Activated CD4-positive, alpha-beta memory T cell treated with anti-CD3 and anti-CD28 coated beads, Interleukin-2, amount 10 ng/mL, durations not matched to agents 7 days and 5 days (primary cell): ENCODE measurements at regions not wholly inside any gene's neighbourhood (a gene's known extent, or its start where the extent isn't known, plus 50 kb on each side); places are given as distances from the start of the nearest gene placed in this dataset.
"Not testable (repeated sequence)": the region's sequence is repeated elsewhere in the genome, so short reads cannot be mapped to it uniquely, and the experiment has no call there.

Experiments used
- CTCF ChIA-PET: fragments of 350-600 bp; sonication (Branson Sonifier 250); formaldehyde crosslinking; loops from one replicate; lab custom pipeline; 2021; ENCODE audit warnings: antibody characterized with exemption, inconsistent platforms; lab: Charles Lee
- POLR2A ChIA-PET: fragments of 350-600 bp; sonication (Branson Sonifier 250); formaldehyde crosslinking; loops from one replicate; lab custom pipeline; 2021; ENCODE audit warnings: antibody characterized with exemption; lab: Charles Lee
- DNase-seq: peaks from one replicate; pipeline ENCODE4 v3.0.0-alpha.2; 2020
- H3K27ac Mint-ChIP-seq: one replicate; pipeline ENCODE4 v1.8.0; 2021; ENCODE audit warnings: mild to moderate bottlenecking, mixed read lengths
- H3K27me3 Mint-ChIP-seq: one replicate; pipeline ENCODE4 v1.8.0; 2021; ENCODE audit warnings: mixed read lengths
- H3K36me3 Mint-ChIP-seq: one replicate; pipeline ENCODE4 v1.8.0; 2021; ENCODE audit warnings: low read depth, mixed read lengths
- H3K4me1 Mint-ChIP-seq: one replicate; pipeline ENCODE4 v1.8.0; 2021; ENCODE audit warnings: mixed read lengths
- H3K4me3 Mint-ChIP-seq: one replicate; pipeline ENCODE4 v1.8.0; 2021; ENCODE audit warnings: mild to moderate bottlenecking, mixed read lengths
- H3K9me3 Mint-ChIP-seq: one replicate; pipeline ENCODE4 v1.8.0; 2021; ENCODE audit warnings: mixed read lengths

DNA sequence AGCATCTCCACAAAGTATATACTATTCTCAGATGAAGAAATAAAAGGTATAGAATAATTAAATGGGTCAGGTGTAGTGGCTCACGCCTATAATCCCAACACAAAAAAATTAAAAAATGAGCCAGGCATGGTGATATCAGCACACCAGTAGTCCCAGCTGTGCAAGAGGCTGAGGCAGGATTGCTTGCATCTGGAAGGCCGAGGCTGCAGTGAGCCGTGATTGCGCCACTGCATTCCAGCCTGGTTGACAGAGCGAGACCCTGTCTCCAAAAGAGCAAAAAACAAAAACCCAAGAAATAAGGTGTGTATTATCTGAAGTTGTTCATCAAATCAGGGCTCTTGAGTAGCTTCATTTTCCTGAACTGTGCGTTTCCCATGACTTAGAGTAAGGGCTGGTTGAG lies 83.2 kb upstream of the MYO10 start:
- no peak for DNase-seq
- H3K4me3 Mint-ChIP-seq = no peak overlapping the region
- H3K4me1 Mint-ChIP-seq = no peaks in the 10 kb centered on the region
- ChIA-PET CTCF (no interaction called here), POLR2A (no interaction called here)
- no peak overlapping the region for H3K27ac Mint-ChIP-seq
- no peaks in the 10 kb centered on the region for H3K36me3 Mint-ChIP-seq
- H3K9me3 Mint-ChIP-seq = no peaks in the 10 kb centered on the region
- H3K27me3 Mint-ChIP-seq = no peaks in the 10 kb centered on the region

DNA sequence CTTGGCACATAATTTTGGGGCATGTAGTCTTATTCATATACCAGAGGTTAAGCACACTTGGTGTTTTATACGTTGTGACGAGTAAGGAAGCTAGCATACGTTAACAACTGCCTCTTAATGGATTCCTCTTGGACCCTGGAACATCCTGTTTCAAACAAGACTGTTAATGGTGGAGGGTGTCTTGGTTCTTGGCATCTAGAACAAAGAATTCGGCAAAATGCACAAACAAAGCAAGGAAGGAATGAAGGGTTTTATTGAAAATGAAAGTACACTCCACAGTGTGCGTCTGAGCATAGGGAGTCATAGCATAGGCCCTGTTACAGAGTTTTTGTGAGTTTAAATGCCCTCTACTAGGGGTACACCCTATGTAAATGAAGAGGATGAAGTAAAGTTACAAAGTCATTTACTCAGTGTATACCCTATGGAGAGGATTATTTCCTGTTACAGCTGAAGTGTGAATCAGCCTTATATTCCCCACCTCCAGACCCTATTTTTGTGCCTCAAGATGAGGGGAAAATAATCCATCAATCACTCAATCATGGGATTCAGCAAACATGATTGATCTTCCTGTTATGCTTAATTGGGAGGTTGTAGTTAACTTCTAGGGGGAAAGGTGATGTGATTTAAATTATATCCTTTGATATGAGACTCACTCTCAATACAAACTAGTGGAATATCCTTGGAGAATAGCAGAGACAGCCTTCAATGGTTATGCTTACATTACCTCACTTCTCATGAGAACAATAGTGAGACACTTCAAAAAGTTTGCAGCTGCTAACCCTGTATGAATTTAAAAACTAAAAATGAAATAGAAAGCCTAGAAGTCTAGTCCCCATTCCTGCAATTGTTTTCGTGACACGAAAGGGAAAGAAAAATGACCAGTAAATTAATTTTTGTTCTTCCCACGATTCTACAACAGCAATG lies 84.9 kb upstream of the MYO10 start:
- Mint-ChIP-seq H3K36me3 (no peaks in the 10 kb centered on the region), H3K27me3 (no peaks in the 10 kb centered on the region), H3K4me3 (no peak overlapping the region), H3K27ac (no peak overlapping the region), H3K4me1 (no peaks in the 10 kb centered on the region), H3K9me3 (no peaks in the 10 kb centered on the region)
- CTCF ChIA-PET = no interaction called here
- DNase-seq = no peak
- POLR2A ChIA-PET = no interaction called here

DNA sequence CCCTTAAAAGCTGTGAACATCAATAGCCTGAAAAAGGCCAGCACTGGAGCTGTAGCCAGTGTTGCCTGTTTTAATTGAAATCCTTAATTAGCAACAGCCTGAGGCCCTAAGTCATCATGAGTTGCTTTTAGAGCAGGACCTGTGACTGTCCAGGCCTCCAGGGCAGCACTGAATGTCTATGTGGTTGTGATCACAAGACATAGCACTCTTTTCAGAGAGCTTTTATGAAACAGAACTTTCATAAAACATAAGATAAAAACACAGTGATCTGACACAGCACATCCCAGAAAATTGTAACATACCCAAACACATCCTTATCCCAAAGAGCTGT lies 85.5 kb upstream of the MYO10 start:
- H3K4me1 Mint-ChIP-seq = no peaks in the 10 kb centered on the region
- no peaks in the 10 kb centered on the region for H3K36me3 Mint-ChIP-seq
- peaks cover 2% of the 10 kb centered on the region for H3K9me3 Mint-ChIP-seq
- DNase-seq = no peak
- H3K4me3 Mint-ChIP-seq = no peak overlapping the region
- no peaks in the 10 kb centered on the region for H3K27me3 Mint-ChIP-seq
- POLR2A ChIA-PET = no interaction called here
- no peak overlapping the region for H3K27ac Mint-ChIP-seq
- CTCF ChIA-PET = no interaction called here

DNA sequence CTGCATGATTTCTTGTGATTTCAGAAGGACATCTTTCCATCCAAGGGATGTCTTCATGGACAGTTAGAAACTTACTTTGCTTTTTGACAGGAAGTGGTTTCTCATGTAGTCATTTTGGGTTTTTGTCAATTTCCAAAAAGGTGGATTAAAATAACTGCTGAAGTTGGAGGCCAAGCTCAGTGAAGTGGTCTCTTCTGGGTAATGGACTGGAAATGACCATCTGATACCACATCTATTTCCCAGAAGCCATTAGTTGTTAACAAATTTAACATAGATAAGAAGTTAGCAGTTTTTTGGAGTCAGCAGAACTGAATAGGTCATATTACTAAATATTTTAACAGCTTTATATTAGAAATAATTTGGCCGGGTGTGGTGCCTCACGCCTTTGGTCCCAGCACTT lies 86.2 kb upstream of the MYO10 start:
- CTCF ChIA-PET = no interaction called here
- no peaks in the 10 kb centered on the region for H3K36me3 Mint-ChIP-seq
- POLR2A ChIA-PET = no interaction called here
- H3K27ac Mint-ChIP-seq = no peak overlapping the region
- H3K4me1 Mint-ChIP-seq = no peaks in the 10 kb centered on the region
- H3K4me3 Mint-ChIP-seq = no peak overlapping the region
- H3K27me3 Mint-ChIP-seq = no peaks in the 10 kb centered on the region
- no peak for DNase-seq
- H3K9me3 Mint-ChIP-seq = peaks cover 3% of the 10 kb centered on the region

DNA sequence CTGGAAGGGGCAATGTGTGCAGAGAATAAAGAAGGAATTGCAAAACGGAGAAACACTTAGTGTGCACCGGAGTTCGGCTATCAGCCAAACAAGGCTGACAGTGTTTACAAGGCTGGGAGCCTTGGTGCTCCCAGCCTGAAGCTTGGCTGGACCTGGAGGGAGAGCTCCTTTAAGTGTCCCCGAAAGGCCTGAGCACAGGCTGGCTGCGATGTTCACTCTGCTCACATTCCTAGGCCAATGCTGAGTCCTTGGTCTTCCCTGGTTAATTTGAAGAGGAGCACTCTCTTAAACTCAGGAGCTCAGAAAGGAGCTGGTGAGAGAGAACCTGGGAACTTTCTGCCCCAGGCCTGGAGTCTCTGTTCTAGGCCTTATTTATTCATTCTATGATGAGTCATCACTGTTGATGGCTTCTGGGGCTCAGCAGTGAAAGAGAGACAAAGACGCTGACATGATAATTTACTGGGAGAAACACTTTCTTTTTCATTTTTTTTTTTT lies 88.6 kb upstream of the MYO10 start:
- H3K4me3 Mint-ChIP-seq = no peak overlapping the region
- DNase-seq = no peak
- peaks cover 3% of the 10 kb centered on the region for H3K9me3 Mint-ChIP-seq
- H3K36me3 Mint-ChIP-seq = no peaks in the 10 kb centered on the region
- CTCF ChIA-PET = no interaction called here
- H3K4me1 Mint-ChIP-seq = no peaks in the 10 kb centered on the region
- H3K27ac Mint-ChIP-seq = no peak overlapping the region
- POLR2A ChIA-PET = no interaction called here
- no peaks in the 10 kb centered on the region for H3K27me3 Mint-ChIP-seq

DNA sequence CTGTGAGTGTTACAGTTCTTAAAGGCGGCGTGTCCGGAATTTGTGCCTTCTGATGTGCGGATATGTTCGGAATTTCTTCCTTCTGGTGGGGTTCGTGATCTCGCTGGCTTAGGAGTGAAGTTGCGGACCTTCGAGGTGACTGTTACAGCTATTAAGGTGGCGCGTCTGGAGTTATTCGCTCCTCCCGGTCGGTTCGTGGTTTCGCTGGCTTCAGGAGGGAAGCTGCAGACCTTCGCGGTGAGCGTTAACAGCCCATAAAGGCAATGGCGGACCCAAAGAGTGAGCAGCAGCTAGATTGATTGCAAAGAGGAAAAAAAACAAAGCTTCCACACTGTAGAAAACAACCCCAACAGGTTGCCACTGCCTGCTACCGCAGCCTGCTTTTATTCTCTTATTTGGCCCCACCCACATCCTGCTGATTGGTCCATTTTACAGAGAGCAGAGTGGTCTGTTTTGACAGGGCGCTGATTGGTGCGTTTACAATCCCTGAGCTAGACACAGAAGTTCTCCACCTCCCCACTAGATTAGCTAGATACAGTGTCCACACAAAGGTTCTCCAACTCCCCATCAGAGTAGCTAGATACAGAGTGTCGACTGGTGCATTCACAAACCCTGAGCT lies 95.7 kb upstream of the MYO10 start:
- H3K9me3 Mint-ChIP-seq, H3K4me1 Mint-ChIP-seq, H3K4me3 Mint-ChIP-seq, POLR2A ChIA-PET, H3K27me3 Mint-ChIP-seq, H3K36me3 Mint-ChIP-seq, H3K27ac Mint-ChIP-seq, DNase-seq: not testable (repeated sequence)
- CTCF ChIA-PET = interaction anchor here (0.9 kb wide), 1 partner anchor 101 kb away, joined by 3 read pairs; no protein-coding TSS in a partner anchor

DNA sequence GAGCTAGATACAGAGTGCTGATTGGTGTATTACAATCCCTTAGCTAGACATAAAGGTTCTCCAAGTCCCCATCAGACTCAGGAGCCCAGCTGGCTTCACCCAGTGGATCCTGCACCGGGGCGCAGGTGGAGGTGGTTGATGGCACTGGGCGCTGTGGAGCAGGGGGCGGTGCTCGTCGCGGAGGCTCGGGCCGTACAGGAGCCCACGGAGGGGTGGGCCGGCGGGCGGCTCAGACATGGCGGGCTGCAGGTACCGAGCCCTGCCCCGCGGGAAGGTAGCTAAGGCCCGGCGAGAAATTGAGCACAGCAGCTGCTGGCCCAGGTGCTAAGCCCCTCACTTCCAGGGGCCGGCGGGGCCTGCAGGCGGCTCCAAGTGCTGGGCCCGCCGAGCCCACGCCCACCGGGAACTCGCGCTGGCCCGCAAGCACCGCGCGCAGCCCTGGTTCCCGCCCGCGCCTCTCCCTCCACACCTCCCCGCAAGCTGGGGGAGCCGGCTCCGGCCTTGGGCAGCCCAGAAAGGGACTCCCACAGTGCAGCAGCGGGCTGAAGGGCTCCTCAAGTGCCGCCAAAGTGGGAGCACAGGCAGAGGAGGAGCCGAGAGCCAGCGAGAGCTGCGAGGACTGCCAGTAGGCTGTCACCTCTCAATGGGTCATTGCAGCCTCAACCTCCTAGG lies 96.4 kb upstream of the MYO10 start:
- H3K4me3 Mint-ChIP-seq, H3K4me1 Mint-ChIP-seq, H3K27me3 Mint-ChIP-seq, H3K36me3 Mint-ChIP-seq, DNase-seq, H3K27ac Mint-ChIP-seq, POLR2A ChIA-PET, H3K9me3 Mint-ChIP-seq: not testable (repeated sequence)
- CTCF ChIA-PET = interaction anchor here (0.9 kb wide), 1 partner anchor 100 kb away, joined by 3 read pairs; no protein-coding TSS in a partner anchor

DNA sequence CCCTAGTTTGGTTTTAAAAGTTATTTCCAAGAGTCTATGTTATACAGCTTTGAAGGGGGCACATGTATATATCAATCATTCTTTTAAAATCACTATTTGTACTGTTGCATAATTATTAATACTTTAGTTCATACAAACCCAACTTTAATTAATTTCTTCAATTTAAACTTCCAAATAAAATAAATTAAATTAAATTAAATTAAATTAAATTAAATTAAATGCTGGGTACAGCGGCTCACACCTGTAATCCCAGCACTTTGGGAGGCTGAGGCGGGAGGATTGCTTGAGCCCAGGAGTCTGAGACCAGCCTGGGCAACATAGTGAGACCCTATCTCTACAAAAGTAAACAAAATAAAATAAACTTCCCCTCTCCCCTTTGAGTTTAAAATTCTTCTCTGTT lies 98.9 kb upstream of the MYO10 start:
- H3K27ac Mint-ChIP-seq, H3K4me3 Mint-ChIP-seq, POLR2A ChIA-PET, H3K36me3 Mint-ChIP-seq, H3K27me3 Mint-ChIP-seq, H3K4me1 Mint-ChIP-seq, DNase-seq, CTCF ChIA-PET: not testable (repeated sequence)
- H3K9me3 Mint-ChIP-seq = peaks cover 11% of the 10 kb centered on the region

DNA sequence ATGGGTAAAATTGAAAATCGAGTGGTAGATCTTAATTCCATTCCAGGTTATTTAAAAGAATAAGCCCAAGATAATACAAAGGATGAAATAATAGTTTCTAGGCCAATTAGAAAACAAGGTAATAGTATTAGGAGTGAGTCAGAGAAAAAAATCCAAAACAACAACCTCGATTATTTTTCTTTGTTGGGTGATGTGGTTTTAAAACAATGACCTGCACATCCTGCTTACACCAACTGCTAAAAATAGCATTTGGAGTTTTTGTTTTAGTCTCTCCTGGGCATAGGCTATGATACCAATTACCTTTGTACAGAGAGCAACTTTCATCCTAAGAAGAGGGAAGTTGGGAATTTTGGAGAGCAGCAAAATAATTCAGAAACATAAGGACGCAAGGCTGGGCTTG lies 101.7 kb upstream of the MYO10 start:
- Mint-ChIP-seq H3K4me3 (no peak overlapping the region), H3K36me3 (no peaks in the 10 kb centered on the region), H3K9me3 (peaks cover 8% of the 10 kb centered on the region), H3K27ac (no peak overlapping the region), H3K27me3 (no peaks in the 10 kb centered on the region), H3K4me1 (no peaks in the 10 kb centered on the region)
- DNase-seq = no peak
- CTCF ChIA-PET = no interaction called here
- POLR2A ChIA-PET = no interaction called here

DNA sequence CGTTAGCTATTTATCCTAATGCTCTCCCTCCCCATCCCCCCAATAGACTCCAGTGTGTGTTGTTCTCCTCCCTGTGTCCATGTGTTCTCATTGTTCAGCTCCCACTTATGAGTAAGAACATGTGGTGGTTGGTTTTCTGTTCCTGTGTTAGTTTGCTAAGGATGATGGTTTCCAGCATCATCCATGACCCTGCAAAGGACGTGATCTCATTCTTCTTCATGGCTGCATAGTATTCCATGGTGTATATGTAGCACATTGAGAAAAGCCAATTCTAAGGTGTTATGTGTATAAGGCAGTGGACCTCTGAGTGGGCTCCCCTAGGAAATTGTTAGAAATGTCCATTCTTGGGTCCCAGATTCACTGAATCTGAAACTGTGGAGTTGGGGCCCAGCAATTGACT lies 103.1 kb upstream of the MYO10 start:
- ChIA-PET CTCF (no interaction called here), POLR2A (no interaction called here)
- peaks cover 11% of the 10 kb centered on the region for H3K9me3 Mint-ChIP-seq

DNA sequence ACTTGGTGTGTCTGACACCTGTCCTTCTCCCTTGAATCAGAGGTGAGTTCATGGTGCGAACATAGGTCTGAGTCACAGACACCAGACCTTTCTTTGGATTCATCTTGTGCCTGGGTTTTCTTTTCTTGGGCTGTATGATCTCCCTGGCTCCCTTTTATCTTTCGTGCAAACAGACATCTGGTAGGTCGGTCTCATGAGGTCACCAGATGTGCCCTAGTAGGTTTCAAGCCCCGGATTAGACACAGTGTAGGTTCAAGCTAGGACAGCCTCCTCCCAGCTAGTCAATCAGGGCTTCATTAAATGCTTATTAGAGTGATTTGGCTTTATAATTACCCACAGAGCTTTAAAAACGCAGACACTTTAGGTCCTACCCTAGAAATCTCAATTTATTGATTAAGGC lies 106.0 kb upstream of the MYO10 start:
- H3K27ac Mint-ChIP-seq = no peak overlapping the region
- H3K4me3 Mint-ChIP-seq = no peak overlapping the region
- no peak for DNase-seq
- H3K4me1 Mint-ChIP-seq = no peaks in the 10 kb centered on the region
- no peaks in the 10 kb centered on the region for H3K27me3 Mint-ChIP-seq
- peaks cover 8% of the 10 kb centered on the region for H3K9me3 Mint-ChIP-seq
- POLR2A ChIA-PET = no interaction called here
- CTCF ChIA-PET = no interaction called here
- H3K36me3 Mint-ChIP-seq = no peaks in the 10 kb centered on the region

More for the DNA sequence above, 103.1 kb upstream of the MYO10 start:
- no peaks in the 10 kb centered on the region for H3K36me3 Mint-ChIP-seq
- no peaks in the 10 kb centered on the region for H3K4me1 Mint-ChIP-seq
- no peak overlapping the region for H3K27ac Mint-ChIP-seq
- H3K4me3 Mint-ChIP-seq = no peak overlapping the region
- H3K27me3 Mint-ChIP-seq = no peaks in the 10 kb centered on the region
- DNase-seq = no peak

DNA sequence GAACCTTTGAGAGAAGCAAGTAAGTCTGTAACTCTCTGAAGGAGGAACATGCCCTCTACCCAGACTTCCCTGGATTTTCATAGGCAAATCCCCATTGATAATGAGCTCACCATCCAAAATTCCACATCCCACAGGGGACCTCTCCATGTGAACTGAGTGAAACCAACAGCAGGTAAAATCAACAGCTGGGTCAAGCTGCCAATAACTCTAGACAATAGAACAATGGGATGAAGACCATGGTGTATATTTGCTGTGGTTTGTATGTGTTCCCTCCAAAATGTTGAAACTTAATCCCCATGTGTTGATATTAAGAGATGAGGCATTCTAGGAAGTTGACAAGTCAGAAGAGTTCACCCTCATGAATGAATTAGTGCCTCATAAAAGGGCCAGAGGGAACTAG lies 110.2 kb upstream of the MYO10 start:
- Mint-ChIP-seq H3K9me3 (peaks cover 6% of the 10 kb centered on the region), H3K4me1 (no peaks in the 10 kb centered on the region), H3K4me3 (no peak overlapping the region), H3K27ac (no peak overlapping the region), H3K36me3 (no peaks in the 10 kb centered on the region), H3K27me3 (no peaks in the 10 kb centered on the region)
- CTCF ChIA-PET = no interaction called here
- POLR2A ChIA-PET = no interaction called here
- no peak for DNase-seq

DNA sequence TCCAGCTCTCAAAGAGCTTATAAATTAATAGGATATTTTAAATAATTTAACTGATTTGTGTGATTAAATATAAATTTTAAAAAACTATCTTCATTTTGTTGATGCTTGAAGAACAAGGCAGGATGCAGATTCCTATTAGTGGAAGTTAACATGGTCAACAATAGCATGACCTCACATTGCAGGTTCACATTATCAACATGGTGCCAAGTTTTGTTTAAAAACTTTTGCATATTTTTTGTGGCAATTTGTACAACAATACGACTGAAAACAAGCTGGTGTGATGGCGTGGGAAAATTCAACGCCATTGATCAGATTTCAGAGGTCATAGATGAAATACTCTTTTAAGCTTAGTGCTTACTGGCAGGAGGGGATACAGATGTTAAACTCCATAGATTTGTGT lies 114.1 kb upstream of the MYO10 start:
- Mint-ChIP-seq H3K9me3 (no peaks in the 10 kb centered on the region), H3K27me3 (no peaks in the 10 kb centered on the region), H3K4me1 (no peaks in the 10 kb centered on the region), H3K27ac (no peak overlapping the region), H3K4me3 (no peak overlapping the region), H3K36me3 (no peaks in the 10 kb centered on the region)
- ChIA-PET CTCF (no interaction called here), POLR2A (no interaction called here)
- DNase-seq = no peak
